ENCODE measurements at regions not wholly inside any gene's neighbourhood (a gene's known extent, or its start where the extent isn't known, plus 50 kb on each side); places are given as distances from the start of the nearest gene placed in this dataset.

DNA sequence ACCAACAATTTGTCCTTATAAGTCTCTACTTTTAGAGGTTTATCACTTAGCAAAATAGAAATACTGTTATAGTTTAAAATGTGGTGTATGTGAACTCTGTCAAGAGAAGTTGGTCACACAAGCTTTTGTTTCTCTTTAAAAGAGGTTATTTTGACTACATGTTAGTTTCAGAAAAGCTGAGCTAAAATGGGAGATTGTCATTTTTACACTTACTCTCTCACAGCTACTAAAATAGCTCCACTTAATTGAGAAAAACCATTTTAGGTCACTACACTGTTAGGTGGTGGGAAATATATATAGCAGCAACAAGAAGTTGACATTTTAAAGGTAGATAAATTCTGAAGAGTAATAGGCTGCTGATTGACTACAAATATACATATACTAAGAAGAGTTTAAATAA, 161.5 kb upstream of the KCNJ3 start:
- TF ChIP-seq RAD21 (IDR thresholded peaks at IDR 0.05; ENCODE audit: low read length) = no peak
- no peak for TF ChIP-seq CTCF (conservative IDR thresholded peaks at IDR 0.05; ENCODE audit: low read depth, low read length)
- no peak for TF ChIP-seq POLR2A (IDR thresholded peaks at IDR 0.05; ENCODE audit: low read depth, low read length)
- no peak for TF ChIP-seq CEBPB (IDR thresholded peaks at IDR 0.05; ENCODE audit: low read depth, low read length)
- TF ChIP-seq RFX5 (IDR thresholded peaks at IDR 0.05; ENCODE audit: low read depth, low read length) = no peak
- no peak for TF ChIP-seq RCOR1 (IDR thresholded peaks at IDR 0.05; ENCODE audit: insufficient replicate concordance, low read length)
- no peak for TF ChIP-seq MXI1 (IDR thresholded peaks at IDR 0.05; ENCODE audit: borderline replicate concordance, low read depth, low read length)
- TF ChIP-seq BHLHE40 (IDR thresholded peaks at IDR 0.05; ENCODE audit: low read depth, low read length) = no peak
